SJCRH30 (cell line): ENCODE measurements at regions not wholly inside any gene's neighbourhood (a gene's known extent, or its start where the extent isn't known, plus 50 kb on each side); places are given as distances from the start of the nearest gene placed in this dataset.

Experiments used
- DNase-seq, 2 experiments: peaks; one replicate each; pipeline ENCODE4 v3.0.0-alpha.2; 2015 to 2020
- H3K27ac ChIP-seq: fragments of 250-450 bp; sonication (Bioruptor Pico); 2 replicates; pipeline ENCODE4 v1.5.1; 2020; ENCODE audit warnings: mild to moderate bottlenecking, moderate library complexity
- H3K27me3 ChIP-seq: fragments of 250-450 bp; sonication (Bioruptor Pico); 2 replicates; pipeline ENCODE4 v1.5.1; 2020; ENCODE audit warnings: mild to moderate bottlenecking, moderate library complexity
- H3K36me3 ChIP-seq: fragments of 250-450 bp; sonication (Bioruptor Pico); 2 replicates; pipeline ENCODE4 v1.5.1; 2020; ENCODE audit warnings: mild to moderate bottlenecking, moderate library complexity
- H3K4me1 ChIP-seq: fragments of 250-450 bp; sonication (Bioruptor Pico); 2 replicates; pipeline ENCODE4 v1.5.1; 2020; ENCODE audit warnings: mild to moderate bottlenecking, moderate library complexity
- H3K4me3 ChIP-seq: fragments of 250-450 bp; sonication (Bioruptor Pico); 2 replicates; pipeline ENCODE4 v1.5.1; 2020; ENCODE audit warnings: mild to moderate bottlenecking, moderate library complexity
- H3K9me3 ChIP-seq: fragments of 250-450 bp; sonication (Bioruptor Pico); replicated peaks from 2 replicates; pipeline ENCODE4 v1.5.1; 2020; ENCODE audit warnings: mild to moderate bottlenecking, moderate library complexity

DNA sequence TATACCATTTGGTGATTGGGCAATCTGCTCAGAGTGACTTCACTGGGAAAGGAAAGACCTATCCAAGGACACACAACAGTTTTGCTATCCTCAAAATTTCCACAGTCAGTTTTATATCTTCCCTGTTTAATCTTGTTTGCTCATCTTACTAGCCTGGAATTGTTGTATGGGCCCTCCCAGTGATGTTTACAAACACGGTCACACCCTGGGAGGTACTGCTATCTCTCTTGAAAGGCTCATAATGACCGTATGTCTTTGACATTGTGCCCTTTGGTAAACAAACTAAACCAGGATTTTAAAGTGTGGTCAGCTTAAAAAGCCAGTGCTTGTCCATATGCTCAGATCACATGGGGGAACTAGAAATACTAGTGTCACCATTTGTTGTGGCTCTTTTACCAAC lies 277.0 kb downstream of the CDH2 start:
- no peaks in the 10 kb centered on the region for H3K27me3 ChIP-seq
- H3K36me3 ChIP-seq, result no peaks in the 10 kb centered on the region
- H3K4me1 ChIP-seq, result no peaks in the 10 kb centered on the region
- no peak overlapping the region for H3K4me3 ChIP-seq
- H3K9me3 ChIP-seq, result no peaks in the 10 kb centered on the region
- no peak for DNase-seq
- no peak overlapping the region for H3K27ac ChIP-seq

DNA sequence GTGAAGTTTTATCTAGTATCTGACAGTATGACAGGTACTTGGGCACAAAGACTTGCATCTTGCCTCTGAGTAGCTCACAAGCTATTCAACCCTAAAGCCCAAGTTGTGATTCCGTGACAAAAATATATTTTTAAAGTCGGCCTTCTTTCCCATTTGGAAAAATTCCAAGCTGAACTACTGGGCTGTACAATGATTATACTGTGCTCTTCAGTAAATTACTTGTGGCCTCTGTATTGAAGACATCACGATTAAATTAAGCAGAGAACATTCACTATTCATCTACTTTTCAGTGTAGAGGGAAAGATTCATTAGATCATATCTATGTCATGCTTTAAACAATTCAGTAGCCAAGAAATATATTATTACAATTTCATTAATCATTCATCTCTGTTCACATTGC lies 282.2 kb downstream of the CDH2 start:
- Histone ChIP-seq H3K27me3 (no peaks in the 10 kb centered on the region), H3K36me3 (no peaks in the 10 kb centered on the region), H3K4me1 (no peaks in the 10 kb centered on the region), H3K4me3 (no peak overlapping the region), H3K9me3 (no peaks in the 10 kb centered on the region), H3K27ac (no peak overlapping the region)
- no peak for DNase-seq

DNA sequence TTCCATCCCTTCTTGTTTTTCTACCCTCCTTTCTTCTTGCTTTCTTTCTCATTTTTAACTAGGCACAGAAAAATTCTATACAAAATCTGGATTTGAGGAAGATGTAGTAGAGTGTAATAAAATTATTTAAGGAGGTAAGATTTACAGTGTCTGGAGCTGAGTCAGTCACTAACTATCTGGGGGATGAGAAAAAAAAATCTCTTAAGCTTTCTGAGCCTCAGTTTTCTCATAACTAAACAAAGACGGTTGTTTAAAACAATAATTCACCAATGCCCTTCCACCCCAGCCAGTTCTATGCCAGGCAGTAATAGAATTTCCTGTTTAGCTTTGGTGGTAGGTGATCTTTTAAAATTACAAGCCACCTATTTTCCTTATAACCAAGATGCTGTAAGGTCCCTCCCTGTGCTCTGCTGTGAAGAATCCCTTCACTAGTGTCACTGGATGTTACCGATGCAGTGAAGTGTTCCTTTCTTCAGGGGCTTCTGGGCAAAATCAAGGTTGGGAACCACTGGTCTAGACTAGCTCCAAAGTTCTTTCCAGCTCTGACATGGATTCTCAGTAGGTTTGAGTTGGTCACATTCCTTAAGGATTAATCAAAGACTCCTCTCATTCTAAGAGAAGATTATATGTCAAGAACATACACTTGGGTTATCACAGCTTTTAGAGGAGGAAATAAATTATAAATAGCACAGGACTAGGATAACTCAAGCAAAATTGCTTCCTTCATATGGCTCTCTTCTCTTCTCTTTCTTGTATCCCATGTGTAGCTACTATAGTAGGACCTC lies 289.0 kb downstream of the CDH2 start:
- no peak for DNase-seq
- H3K9me3 ChIP-seq, result no peaks in the 10 kb centered on the region
- no peaks in the 10 kb centered on the region for H3K36me3 ChIP-seq
- no peaks in the 10 kb centered on the region for H3K27me3 ChIP-seq
- H3K4me1 ChIP-seq, result no peaks in the 10 kb centered on the region
- H3K27ac ChIP-seq, result no peak overlapping the region
- H3K4me3 ChIP-seq, result no peak overlapping the region

DNA sequence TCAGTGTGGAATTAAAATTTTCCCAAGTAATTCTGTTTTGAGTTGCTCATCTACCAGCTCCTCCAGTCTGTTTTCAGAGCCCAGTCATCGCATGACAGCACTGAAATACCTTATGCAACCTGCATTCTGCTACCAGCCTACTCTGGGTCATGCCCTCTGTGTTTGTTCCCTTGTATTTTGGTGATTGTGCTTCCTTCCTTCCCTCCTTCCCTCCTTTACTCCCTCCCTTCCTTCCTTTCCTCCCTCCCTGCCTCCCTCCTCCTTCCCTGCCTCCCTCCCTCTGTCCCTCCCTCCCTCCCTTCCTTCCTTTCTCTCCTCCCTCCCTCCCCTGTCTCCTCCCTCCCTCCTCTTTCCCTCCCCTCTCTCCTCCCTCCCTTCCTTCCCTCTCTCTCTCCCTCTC lies 289.6 kb downstream of the CDH2 start:
- Histone ChIP-seq H3K36me3 (no peaks in the 10 kb centered on the region), H3K27ac (no peak overlapping the region), H3K4me3 (no peak overlapping the region), H3K9me3 (no peaks in the 10 kb centered on the region), H3K4me1 (no peaks in the 10 kb centered on the region), H3K27me3 (no peaks in the 10 kb centered on the region)
- no peak for DNase-seq

DNA sequence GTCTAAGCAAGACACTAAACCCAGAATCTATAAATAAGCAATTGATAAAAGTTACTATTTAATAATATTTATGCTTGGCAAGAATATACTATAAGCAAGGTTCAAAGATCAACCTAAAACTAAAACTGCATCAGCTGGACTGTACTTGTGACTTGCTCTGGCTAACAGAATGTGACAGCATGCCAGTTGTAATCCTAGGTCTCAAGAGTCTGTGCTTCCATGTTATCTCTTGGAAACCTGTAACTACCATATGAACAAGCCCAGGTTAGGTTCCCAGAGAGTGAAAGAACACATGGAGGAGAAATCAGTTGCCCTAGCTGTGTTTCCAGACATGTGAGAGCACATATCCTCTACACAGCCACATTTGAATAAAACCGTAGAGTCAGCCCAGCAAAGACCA lies 297.4 kb downstream of the CDH2 start:
- Histone ChIP-seq H3K4me3 (no peak overlapping the region), H3K9me3 (no peaks in the 10 kb centered on the region), H3K4me1 (no peaks in the 10 kb centered on the region), H3K27ac (no peak overlapping the region), H3K36me3 (no peaks in the 10 kb centered on the region), H3K27me3 (no peaks in the 10 kb centered on the region)
- DNase-seq, result no peak

DNA sequence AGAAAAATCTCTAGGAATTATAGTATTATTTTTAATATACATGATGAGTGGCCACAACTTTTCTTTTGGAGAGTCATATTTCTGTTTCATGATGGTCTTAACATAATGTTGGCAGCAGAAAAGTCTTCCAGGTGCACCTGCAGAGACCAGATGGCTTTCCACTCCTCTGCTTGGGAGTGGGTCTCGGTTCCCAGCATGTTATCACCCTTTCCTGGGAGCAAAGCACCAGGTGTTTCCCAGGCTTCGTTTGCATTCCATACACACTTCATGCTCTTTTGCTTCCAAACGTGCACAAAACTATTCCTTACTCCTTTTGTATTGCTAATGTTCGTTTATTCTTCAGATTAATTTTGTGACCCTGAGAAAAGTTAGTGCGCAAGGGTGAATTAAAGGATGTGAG lies 305.2 kb downstream of the CDH2 start:
- Histone ChIP-seq H3K4me1 (no peaks in the 10 kb centered on the region), H3K9me3 (no peaks in the 10 kb centered on the region), H3K27me3 (no peaks in the 10 kb centered on the region), H3K4me3 (no peak overlapping the region), H3K27ac (no peak overlapping the region), H3K36me3 (no peaks in the 10 kb centered on the region)
- DNase-seq, result no peak

DNA sequence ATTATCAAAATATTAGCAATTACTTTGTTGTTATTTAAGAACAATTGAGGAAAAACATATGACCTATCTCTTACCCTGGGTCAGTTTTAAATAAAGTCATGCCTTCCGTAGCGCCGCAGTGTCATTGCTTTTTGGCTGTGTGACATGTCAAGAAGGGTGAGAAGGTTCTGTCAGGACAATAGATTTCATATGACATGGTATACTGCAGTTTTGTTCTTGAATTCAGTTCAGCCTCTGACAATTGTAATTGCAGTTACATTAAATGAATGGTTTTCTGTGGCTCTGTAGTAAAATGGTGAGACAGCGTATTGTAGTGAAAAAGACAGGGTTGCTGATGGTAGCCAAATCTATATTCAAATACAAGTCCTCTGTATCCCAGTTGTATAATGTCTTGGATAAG lies 307.2 kb downstream of the CDH2 start:
- H3K27ac ChIP-seq, result no peak overlapping the region
- no peak for DNase-seq
- no peaks in the 10 kb centered on the region for H3K9me3 ChIP-seq
- H3K36me3 ChIP-seq, result no peaks in the 10 kb centered on the region
- H3K4me1 ChIP-seq, result no peaks in the 10 kb centered on the region
- no peak overlapping the region for H3K4me3 ChIP-seq
- H3K27me3 ChIP-seq, result no peaks in the 10 kb centered on the region

DNA sequence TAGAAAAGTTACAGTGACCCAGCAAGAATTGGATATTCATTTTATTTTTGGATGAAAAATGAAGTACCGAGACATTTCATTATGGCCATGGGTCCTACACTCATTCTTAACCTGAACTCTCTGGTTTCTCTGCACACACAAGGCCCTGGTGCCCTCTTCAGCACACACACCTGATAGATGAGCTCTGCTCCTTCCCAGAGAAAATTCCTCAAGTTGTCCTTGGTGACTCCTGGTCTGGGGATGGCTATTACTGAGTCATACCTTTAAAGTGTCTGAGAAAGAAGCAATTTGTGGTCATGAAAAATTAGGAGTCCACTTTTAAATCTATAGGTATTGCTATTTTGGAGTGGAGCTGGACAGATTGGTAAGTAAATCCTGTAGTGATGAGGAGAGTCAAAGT lies 311.5 kb downstream of the CDH2 start:
- Histone ChIP-seq H3K27me3 (no peaks in the 10 kb centered on the region), H3K27ac (no peak overlapping the region), H3K4me1 (no peaks in the 10 kb centered on the region), H3K36me3 (no peaks in the 10 kb centered on the region), H3K9me3 (no peaks in the 10 kb centered on the region), H3K4me3 (no peak overlapping the region)
- no peak for DNase-seq

DNA sequence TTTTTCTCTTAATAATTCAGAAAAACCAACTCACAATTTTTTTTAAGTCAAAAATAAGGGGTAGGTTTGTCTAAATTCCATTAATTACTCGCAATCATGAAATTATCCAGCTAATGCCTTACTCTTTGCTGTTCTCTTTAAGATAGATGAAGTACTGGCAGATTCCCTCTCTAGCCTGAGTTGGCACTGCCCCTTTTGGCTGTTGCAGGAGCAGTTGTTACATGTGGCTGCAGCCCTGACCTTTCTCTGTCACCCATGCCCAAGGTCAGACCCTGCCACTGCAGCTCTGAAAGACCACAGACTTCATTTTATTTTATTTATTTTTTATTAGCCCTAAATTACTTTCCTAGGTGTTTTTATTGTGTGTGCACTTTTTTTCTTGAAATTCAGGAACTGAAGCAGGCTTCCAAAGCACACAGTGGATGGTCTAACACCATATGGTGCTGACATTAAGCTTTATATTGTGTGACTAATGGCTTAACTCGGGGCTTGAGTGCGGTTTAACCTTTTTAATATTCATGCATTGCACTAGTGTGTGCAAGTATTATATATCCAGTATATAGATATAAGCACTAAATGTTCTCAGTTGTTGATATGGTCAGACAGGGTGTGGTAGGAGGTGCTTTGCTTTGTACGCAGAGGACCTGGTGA lies 313.0 kb downstream of the CDH2 start:
- Histone ChIP-seq H3K27me3 (no peaks in the 10 kb centered on the region), H3K4me1 (no peaks in the 10 kb centered on the region), H3K27ac (no peak overlapping the region), H3K9me3 (no peaks in the 10 kb centered on the region), H3K36me3 (no peaks in the 10 kb centered on the region), H3K4me3 (no peak overlapping the region)
- DNase-seq, result no peak

DNA sequence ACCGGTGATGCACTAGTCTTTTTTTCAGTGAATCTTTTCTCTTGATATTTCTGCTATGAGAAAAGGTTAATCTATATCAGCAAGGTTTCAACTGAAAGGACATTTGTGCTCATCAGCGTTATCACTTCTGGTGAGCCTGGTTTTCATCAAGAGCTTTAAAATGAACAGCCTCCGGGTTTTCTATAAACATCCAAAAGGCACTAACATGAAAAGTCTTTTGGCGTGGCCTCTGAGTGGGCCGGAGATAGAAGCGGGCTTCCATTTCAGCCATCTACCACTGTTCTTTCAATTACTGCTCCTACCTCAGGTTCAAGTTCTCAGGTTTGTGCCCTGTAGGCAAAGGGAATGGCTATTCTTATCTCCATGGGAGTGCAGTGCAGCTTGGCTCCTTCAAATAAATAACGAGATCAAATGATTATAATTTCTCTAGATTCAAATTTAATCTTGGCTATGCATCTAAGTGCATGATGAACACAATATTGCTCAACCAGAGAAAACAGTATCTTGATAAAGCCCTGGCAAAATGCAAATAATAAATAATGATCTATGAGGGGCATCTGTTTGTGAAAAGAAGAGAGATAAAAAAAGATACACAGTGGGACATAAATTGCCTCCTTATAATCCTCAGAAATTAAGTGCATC lies 314.8 kb downstream of the CDH2 start:
- Histone ChIP-seq H3K9me3 (no peaks in the 10 kb centered on the region), H3K27me3 (no peaks in the 10 kb centered on the region), H3K4me1 (no peaks in the 10 kb centered on the region), H3K36me3 (no peaks in the 10 kb centered on the region), H3K4me3 (no peak overlapping the region), H3K27ac (no peak overlapping the region)
- DNase-seq, result no peak

DNA sequence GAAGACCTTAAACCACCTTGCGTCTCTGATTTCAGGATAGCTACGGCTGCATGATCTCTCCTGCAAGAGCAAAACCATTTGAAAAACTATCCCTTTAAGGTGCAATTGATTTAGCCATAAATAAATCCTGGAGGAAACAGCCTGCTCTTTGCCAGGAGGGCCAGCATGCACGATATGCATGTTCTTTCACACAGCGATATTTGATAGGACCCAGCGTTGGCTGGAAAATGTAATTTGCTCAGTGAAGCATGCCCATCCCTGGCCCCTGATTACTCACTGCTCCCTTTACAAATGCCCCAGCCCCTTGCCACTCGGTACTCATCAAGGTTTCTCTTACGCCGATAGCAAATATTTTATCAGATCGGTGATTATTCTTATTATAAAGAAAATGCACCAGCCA lies 315.4 kb downstream of the CDH2 start:
- Histone ChIP-seq H3K27ac (no peak overlapping the region), H3K9me3 (no peaks in the 10 kb centered on the region), H3K4me3 (no peak overlapping the region), H3K36me3 (no peaks in the 10 kb centered on the region), H3K27me3 (no peaks in the 10 kb centered on the region), H3K4me1 (no peaks in the 10 kb centered on the region)
- peak; percentile 11 to 37 for DNase-seq

DNA sequence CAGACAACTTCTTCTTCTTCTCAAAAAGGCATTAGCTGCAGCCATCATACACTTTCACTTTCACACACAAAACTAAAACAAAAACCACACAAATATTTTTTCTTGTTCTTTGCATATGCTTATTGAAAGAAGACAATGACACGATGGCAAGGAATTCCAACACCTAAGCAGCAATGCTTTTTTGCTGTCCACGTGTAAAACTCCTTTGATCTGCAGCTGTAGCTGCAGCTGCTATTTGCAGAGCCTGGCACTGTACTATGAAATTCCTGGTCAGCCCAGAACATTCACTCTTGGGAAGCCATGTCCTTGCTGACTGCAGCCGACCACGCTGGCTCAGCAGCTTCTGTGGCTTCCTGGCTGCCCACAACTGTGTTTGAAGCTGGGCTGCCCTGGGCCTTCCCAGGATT lies 316.2 kb downstream of the CDH2 start:
- peak; percentile 30 to 54 for DNase-seq
- no peak overlapping the region for H3K27ac ChIP-seq
- H3K4me1 ChIP-seq, result no peaks in the 10 kb centered on the region
- no peaks in the 10 kb centered on the region for H3K27me3 ChIP-seq
- no peaks in the 10 kb centered on the region for H3K36me3 ChIP-seq
- H3K4me3 ChIP-seq, result no peak overlapping the region
- no peaks in the 10 kb centered on the region for H3K9me3 ChIP-seq

DNA sequence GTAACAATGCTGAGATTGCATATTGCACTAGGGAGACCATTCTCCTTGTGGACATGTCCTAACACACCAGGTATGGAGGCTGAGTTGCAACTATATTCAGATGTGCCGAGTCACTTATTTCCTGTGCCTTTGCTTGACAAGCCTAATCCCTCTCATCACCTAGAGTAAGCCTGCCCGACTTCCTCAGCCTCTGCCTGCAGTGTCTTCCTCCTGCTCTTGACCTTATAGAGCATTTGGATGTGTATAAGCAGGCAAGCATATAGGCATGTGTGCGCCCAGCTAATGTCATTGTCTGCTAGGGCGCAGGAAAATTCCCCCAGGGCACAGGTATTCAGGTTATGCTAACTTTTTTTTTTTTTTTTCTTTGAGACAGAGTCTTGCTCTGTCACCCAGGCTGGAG lies 316.9 kb downstream of the CDH2 start:
- DNase-seq, result no peak
- H3K27ac ChIP-seq, result no peak overlapping the region
- H3K4me3 ChIP-seq, result no peak overlapping the region
- no peaks in the 10 kb centered on the region for H3K36me3 ChIP-seq
- no peaks in the 10 kb centered on the region for H3K9me3 ChIP-seq
- no peaks in the 10 kb centered on the region for H3K4me1 ChIP-seq
- no peaks in the 10 kb centered on the region for H3K27me3 ChIP-seq

DNA sequence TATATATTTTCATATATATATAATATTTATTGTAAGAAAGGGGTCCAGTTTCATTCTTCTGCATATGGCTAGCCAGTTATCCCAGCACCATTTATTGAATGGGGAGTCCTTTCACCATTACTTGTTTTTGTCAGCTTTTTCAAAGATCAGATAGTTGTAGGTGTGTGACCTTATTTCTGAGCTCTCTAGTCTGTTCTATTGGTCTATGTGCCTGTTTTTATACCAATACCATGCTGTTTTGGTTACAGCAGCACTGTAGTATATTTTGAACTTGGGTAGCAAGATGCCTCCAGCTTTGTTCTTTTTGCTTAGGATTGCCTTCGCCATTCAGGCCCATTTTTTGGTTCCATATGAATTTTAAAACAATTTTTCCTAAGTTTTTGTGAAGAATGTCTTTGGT lies 320.1 kb downstream of the CDH2 start:
- Histone ChIP-seq H3K4me3 (no peak overlapping the region), H3K36me3 (no peaks in the 10 kb centered on the region), H3K27ac (no peak overlapping the region), H3K9me3 (no peaks in the 10 kb centered on the region), H3K4me1 (no peaks in the 10 kb centered on the region), H3K27me3 (no peaks in the 10 kb centered on the region)
- no peak for DNase-seq

DNA sequence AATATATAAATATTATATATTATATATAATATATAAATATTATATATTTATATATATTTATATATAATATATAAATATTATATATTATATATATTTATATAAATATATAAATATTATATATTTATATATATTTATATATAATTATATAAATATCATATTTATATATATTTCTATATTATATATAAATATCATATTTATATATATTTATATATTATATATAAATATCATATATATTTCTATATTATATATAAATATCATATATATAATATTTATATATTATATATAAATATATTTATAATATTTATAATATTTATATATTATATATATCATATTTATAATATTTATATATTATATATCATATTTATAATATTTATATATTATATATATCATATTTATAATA lies 321.4 kb downstream of the CDH2 start:
- H3K4me3 ChIP-seq, result no peak overlapping the region

More for the DNA sequence above, 321.4 kb downstream of the CDH2 start:
- Histone ChIP-seq H3K27ac (no peak overlapping the region), H3K27me3 (no peaks in the 10 kb centered on the region), H3K4me1 (no peaks in the 10 kb centered on the region), H3K9me3 (no peaks in the 10 kb centered on the region), H3K36me3 (no peaks in the 10 kb centered on the region)
- no peak for DNase-seq
